ENCODE measurements at regions not wholly inside any gene's neighbourhood (a gene's known extent, or its start where the extent isn't known, plus 50 kb on each side); places are given as distances from the start of the nearest gene placed in this dataset.
"Not testable (repeated sequence)": the region's sequence is repeated elsewhere in the genome, so short reads cannot be mapped to it uniquely, and the experiment has no call there.

- no peaks in the 10 kb centered on the region for H3K27me3 ChIP-seq (ENCODE audit: control insufficient read depth, insufficient read depth, low read length)
- no peaks in the 10 kb centered on the region for H4K20me1 ChIP-seq (ENCODE audit: control insufficient read depth, extremely low read depth, insufficient read depth, low read length)
- H3K4me2 ChIP-seq (ENCODE audit: extremely low read depth, insufficient read depth, low read length): no peak overlapping the region
- no peak overlapping the region for H2AFZ ChIP-seq (ENCODE audit: low read length)
- no peak overlapping the region for H3K4me3 ChIP-seq (replicated peaks in 1 of 4; ENCODE audit: control extremely low read depth in 1 of 4, insufficient read depth in 1 of 4, low read depth in 3 of 4, low read length in 4 of 4)
- H3K9me3 ChIP-seq (ENCODE audit: control insufficient read depth, insufficient read depth, low read depth, low read length): no peaks in the 10 kb centered on the region
- H3K36me3 ChIP-seq (ENCODE audit: control insufficient read depth, insufficient read depth, low read length): no peaks in the 10 kb centered on the region
- no peaks in the 10 kb centered on the region for H3K79me2 ChIP-seq (ENCODE audit: control insufficient read depth, insufficient read depth, low read length)
- H3K9ac ChIP-seq (ENCODE audit: insufficient read depth, low read length): no peak overlapping the region
- H3K4me1 ChIP-seq (ENCODE audit: control insufficient read depth, extremely low read depth, insufficient read depth, low read length): no peaks in the 10 kb centered on the region
- H3K27ac ChIP-seq (ENCODE audit: insufficient read depth, low read length): no peak overlapping the region
- no peak for DNase-seq (ENCODE audit: low read depth in 2 of 2)
- no peak for TF ChIP-seq CTCF (conservative IDR thresholded peaks at IDR 0.05 in 1 of 2, IDR thresholded peaks at IDR 0.05 in 1 of 2; ENCODE audit: low read depth in 1 of 2, low read length in 2 of 2)
- no peak for TF ChIP-seq EZH2 (IDR thresholded peaks at IDR 0.05; ENCODE audit: low read length, missing control alignments)
Measured at GRCh38 chrY:9118704-9119103, 218.6 kb upstream of the TSPY4 start.

- Histone ChIP-seq H3K4me1 (ENCODE audit: control insufficient read depth, extremely low read depth, insufficient read depth, low read length) (no peaks in the 10 kb centered on the region), H3K36me3 (ENCODE audit: control insufficient read depth, insufficient read depth, low read length) (no peaks in the 10 kb centered on the region), H3K27me3 (ENCODE audit: control insufficient read depth, insufficient read depth, low read length) (no peaks in the 10 kb centered on the region), H3K79me2 (ENCODE audit: control insufficient read depth, insufficient read depth, low read length) (no peaks in the 10 kb centered on the region), H3K4me3 (replicated peaks in 1 of 4; ENCODE audit: control extremely low read depth in 1 of 4, insufficient read depth in 1 of 4, low read depth in 3 of 4, low read length in 4 of 4) (no peak overlapping the region), H2AFZ (ENCODE audit: low read length) (no peak overlapping the region), H4K20me1 (ENCODE audit: control insufficient read depth, extremely low read depth, insufficient read depth, low read length) (no peaks in the 10 kb centered on the region), H3K9me3 (ENCODE audit: control insufficient read depth, insufficient read depth, low read depth, low read length) (no peaks in the 10 kb centered on the region), H3K27ac (ENCODE audit: insufficient read depth, low read length) (no peak overlapping the region), H3K4me2 (ENCODE audit: extremely low read depth, insufficient read depth, low read length) (no peak overlapping the region), H3K9ac (ENCODE audit: insufficient read depth, low read length) (no peak overlapping the region)
- no peak for DNase-seq (ENCODE audit: low read depth in 2 of 2)
- no peak for TF ChIP-seq EZH2 (IDR thresholded peaks at IDR 0.05; ENCODE audit: low read length, missing control alignments)
- no peak for TF ChIP-seq CTCF (conservative IDR thresholded peaks at IDR 0.05 in 1 of 2, IDR thresholded peaks at IDR 0.05 in 1 of 2; ENCODE audit: low read depth in 1 of 2, low read length in 2 of 2)
Measured at GRCh38 chrY:9124623-9125022, 212.6 kb upstream of the TSPY4 start.

- Histone ChIP-seq H3K27me3 (ENCODE audit: control insufficient read depth, insufficient read depth, low read length) (no peaks in the 10 kb centered on the region), H3K9ac (ENCODE audit: insufficient read depth, low read length) (no peak overlapping the region), H4K20me1 (ENCODE audit: control insufficient read depth, extremely low read depth, insufficient read depth, low read length) (no peaks in the 10 kb centered on the region), H3K27ac (ENCODE audit: insufficient read depth, low read length) (no peak overlapping the region), H3K4me1 (ENCODE audit: control insufficient read depth, extremely low read depth, insufficient read depth, low read length) (no peaks in the 10 kb centered on the region), H3K36me3 (ENCODE audit: control insufficient read depth, insufficient read depth, low read length) (no peaks in the 10 kb centered on the region), H3K4me2 (ENCODE audit: extremely low read depth, insufficient read depth, low read length) (no peak overlapping the region), H3K9me3 (ENCODE audit: control insufficient read depth, insufficient read depth, low read depth, low read length) (no peaks in the 10 kb centered on the region), H3K79me2 (ENCODE audit: control insufficient read depth, insufficient read depth, low read length) (no peaks in the 10 kb centered on the region), H3K4me3 (replicated peaks in 1 of 4; ENCODE audit: control extremely low read depth in 1 of 4, insufficient read depth in 1 of 4, low read depth in 3 of 4, low read length in 4 of 4) (no peak overlapping the region), H2AFZ (ENCODE audit: low read length) (no peak overlapping the region)
- DNase-seq (ENCODE audit: low read depth in 2 of 2): no peak
- no peak for TF ChIP-seq CTCF (conservative IDR thresholded peaks at IDR 0.05 in 1 of 2, IDR thresholded peaks at IDR 0.05 in 1 of 2; ENCODE audit: low read depth in 1 of 2, low read length in 2 of 2)
- TF ChIP-seq EZH2 (IDR thresholded peaks at IDR 0.05; ENCODE audit: low read length, missing control alignments): no peak
Measured at GRCh38 chrY:9126545-9126944, 210.7 kb upstream of the TSPY4 start.

GRCh38 chrY:9143366-9143765, 193.9 kb upstream of the TSPY4 start:
- H3K9me3 ChIP-seq (ENCODE audit: control insufficient read depth, insufficient read depth, low read depth, low read length); H4K20me1 ChIP-seq (ENCODE audit: control insufficient read depth, extremely low read depth, insufficient read depth, low read length); H3K27ac ChIP-seq (ENCODE audit: insufficient read depth, low read length); H3K4me2 ChIP-seq (ENCODE audit: extremely low read depth, insufficient read depth, low read length); DNase-seq (ENCODE audit: low read depth in 2 of 2); H3K36me3 ChIP-seq (ENCODE audit: control insufficient read depth, insufficient read depth, low read length); H3K79me2 ChIP-seq (ENCODE audit: control insufficient read depth, insufficient read depth, low read length); H2AFZ ChIP-seq (ENCODE audit: low read length); H3K27me3 ChIP-seq (ENCODE audit: control insufficient read depth, insufficient read depth, low read length); H3K9ac ChIP-seq (ENCODE audit: insufficient read depth, low read length); H3K4me1 ChIP-seq (ENCODE audit: control insufficient read depth, extremely low read depth, insufficient read depth, low read length); H3K4me3 ChIP-seq (replicated peaks in 1 of 4; ENCODE audit: control extremely low read depth in 1 of 4, insufficient read depth in 1 of 4, low read depth in 3 of 4, low read length in 4 of 4): not testable (repeated sequence)

GRCh38 chrY:9154552-9154951, 182.7 kb upstream of the TSPY4 start:
- not testable (repeated sequence) for H3K79me2 ChIP-seq (ENCODE audit: control insufficient read depth, insufficient read depth, low read length); DNase-seq (ENCODE audit: low read depth in 2 of 2)

More at GRCh38 chrY:9154552-9154951, 182.7 kb upstream of the TSPY4 start:
- H3K27ac ChIP-seq (ENCODE audit: insufficient read depth, low read length); H3K9ac ChIP-seq (ENCODE audit: insufficient read depth, low read length); H3K9me3 ChIP-seq (ENCODE audit: control insufficient read depth, insufficient read depth, low read depth, low read length); H3K27me3 ChIP-seq (ENCODE audit: control insufficient read depth, insufficient read depth, low read length); H3K4me2 ChIP-seq (ENCODE audit: extremely low read depth, insufficient read depth, low read length); H3K4me3 ChIP-seq (replicated peaks in 1 of 4; ENCODE audit: control extremely low read depth in 1 of 4, insufficient read depth in 1 of 4, low read depth in 3 of 4, low read length in 4 of 4); H3K36me3 ChIP-seq (ENCODE audit: control insufficient read depth, insufficient read depth, low read length); H3K4me1 ChIP-seq (ENCODE audit: control insufficient read depth, extremely low read depth, insufficient read depth, low read length); H4K20me1 ChIP-seq (ENCODE audit: control insufficient read depth, extremely low read depth, insufficient read depth, low read length); H2AFZ ChIP-seq (ENCODE audit: low read length): not testable (repeated sequence)
